GM19438 (cell line): ENCODE measurements at regions not wholly inside any gene's neighbourhood (a gene's known extent, or its start where the extent isn't known, plus 50 kb on each side); places are given as distances from the start of the nearest gene placed in this dataset.
"Not testable (repeated sequence)": the region's sequence is repeated elsewhere in the genome, so short reads cannot be mapped to it uniquely, and the experiment has no call there.

ENCODE experiments used
- ATAC-seq: cut with Tn5 transposase; IDR thresholded peaks from one replicate; pipeline ENCODE4 v1.9.1; 2021; ENCODE audit warnings: low read depth; ENCODE audit not compliant: unreplicated experiment

DNA sequence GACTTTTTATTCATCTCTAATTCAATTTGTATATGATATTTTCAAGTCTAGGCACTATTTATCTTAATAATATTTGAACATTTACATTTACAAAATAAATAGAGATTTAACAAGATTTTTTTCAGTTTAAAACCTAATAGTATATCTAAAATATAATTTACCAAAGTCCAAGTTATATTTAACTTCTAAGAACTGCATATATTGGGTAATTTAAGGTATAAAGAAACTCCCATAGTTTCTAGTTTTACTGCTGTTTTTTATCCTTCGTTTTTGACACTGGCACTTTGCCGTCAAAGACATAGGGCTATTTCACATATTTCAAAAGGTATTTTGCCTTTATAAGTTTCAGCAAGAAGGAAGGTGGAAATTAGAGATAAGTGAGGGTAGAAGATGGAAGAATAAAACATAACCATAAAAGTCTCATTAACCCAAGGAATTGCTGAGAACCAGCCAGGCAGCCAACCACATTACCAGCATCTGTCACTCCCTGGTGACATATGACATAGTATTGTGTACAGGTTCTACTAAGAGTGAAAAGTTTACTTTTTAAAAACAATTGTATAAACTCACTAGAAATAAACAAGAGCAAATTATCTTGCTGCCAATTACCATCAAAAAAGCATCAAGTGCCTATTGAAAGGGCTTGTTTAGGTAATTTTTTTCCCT is 251.5 kb downstream of the NSUN3 start:
- no peak for ATAC-seq

DNA sequence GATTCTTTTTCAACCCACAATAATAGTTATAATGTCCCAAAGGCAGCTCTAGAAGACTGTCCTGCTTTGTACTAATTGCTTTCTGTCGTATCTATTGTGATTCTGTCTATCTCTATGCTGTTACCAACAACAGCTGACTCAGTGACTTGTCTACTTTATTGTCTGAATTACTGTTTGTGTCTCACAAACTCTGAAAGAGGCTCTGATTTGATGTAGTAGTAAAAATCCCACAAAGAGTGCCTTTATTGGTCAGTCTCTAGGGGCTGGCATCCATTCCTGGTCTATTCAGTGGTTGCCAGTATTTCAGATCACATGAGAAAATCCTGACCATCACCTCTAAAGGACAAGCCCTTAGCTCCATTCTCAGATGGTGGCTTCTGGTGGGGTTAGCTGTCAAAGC is 254.2 kb downstream of the NSUN3 start:
- no peak for ATAC-seq

DNA sequence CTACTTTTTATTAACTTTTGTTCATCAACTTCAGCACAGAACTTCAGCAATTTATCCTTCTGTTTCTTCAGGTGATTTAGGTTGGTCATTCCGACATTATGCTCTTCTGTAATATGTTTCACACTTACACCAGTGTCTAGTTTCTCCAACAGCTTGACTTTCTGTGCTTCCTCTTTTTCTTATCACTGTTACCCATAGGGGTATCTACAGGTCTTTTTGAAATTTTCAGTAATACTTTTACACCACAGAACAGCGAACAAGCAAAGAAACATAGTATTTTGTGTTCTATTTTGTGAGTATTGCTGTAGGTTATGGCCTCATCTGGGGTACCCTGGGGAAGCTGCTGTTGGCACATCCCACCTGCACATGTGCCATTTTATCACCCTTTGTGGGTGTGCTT is 260.7 kb downstream of the NSUN3 start:
- no peak for ATAC-seq

DNA sequence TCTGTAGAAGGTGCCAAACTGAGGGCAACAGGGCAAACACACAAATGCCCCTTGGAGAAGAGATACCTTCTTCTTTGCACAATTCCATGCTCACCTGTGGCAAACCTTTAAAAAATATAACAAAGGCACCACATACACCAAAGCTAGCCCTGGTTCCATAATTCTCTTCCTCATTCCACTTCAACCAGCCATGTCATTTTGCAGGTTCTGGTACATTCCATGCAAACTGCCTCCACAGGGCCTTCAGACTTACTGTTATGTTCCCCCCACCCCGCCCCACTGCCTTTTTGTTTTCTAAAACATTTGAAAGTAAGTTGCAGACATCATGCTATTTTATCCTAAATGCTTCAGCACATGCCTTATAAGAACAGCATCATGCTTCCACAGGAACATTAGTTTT is 269.0 kb downstream of the NSUN3 start:
- no peak for ATAC-seq

DNA sequence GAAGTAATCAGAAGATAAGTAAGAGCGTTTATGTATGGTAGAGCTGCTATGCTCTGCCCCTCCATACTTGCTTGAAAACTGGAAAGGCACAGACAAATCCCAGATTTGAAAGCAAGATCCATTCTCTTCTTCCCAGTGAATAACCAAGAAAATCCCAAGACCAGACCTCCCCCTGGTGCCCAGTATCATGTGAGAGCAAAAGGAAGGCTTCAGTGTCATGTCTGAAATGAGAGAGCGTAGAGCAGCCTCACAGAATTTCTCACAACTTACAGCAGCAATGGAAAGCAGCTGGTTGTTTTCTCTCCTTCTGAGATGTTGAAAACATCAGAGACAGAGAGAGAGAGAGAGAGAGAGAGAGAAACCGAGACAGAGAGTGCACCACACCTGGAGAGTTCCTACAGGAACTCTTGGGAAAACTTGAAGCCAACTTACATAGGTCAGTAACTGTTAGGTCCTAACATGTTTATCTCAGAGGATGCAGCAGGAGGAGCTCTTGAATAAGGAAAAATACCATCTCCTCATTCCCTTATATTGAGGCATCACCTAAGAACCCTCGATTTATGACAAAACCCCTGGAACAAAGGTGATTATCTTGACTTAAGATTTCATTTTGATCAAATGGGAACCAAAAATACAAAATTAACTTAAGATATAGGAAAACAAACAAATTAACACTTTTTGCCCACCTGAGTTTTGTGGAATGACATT is 273.3 kb downstream of the NSUN3 start:
- ATAC-seq: no peak

DNA sequence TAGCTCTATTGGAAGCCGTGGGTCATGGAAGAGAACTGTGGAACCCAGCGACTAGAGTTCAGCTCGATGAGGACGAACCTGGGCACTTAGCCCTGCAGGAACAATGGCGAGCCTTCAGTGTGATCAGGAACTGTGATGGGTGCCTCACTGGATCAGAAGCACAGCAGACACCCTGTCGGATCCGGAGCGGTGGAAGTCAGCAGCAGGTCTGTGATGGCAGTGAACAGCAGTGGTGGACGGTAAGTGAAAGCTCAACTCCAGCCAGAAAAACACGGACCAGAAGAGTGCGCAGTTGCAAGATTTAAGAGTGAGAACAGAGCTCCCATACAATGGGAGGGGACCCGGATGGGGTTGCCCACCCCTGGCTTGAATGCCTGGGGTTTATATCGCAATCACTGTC is 282.2 kb downstream of the NSUN3 start:
- no peak for ATAC-seq

DNA sequence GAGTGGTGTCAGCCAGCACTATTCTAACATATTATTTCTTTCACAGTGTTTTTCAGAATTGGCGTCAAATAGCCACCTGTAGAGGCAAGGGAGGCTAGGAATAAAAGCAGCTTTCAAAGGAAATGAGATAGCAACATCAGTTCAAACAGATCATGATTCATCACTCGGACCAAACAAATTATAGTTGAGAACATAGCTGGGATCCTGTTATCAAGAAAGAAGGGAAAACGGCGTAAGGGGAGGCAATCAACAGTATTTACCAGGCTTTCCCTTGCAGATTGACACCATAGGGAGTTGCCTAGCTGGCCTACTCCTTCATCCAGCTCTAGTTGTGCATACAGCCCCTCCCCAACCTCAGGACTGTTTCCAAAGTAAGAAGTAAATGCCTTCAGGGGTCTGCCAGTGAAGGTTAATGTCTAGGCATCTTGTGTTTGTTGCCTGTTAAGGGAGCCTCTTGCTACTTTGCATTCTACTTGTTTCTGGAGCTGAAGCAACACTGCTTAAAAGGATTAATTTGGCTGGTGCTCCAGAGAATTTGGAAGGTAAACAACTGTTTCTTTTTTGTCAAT is 286.5 kb downstream of the NSUN3 start:
- no peak for ATAC-seq

DNA sequence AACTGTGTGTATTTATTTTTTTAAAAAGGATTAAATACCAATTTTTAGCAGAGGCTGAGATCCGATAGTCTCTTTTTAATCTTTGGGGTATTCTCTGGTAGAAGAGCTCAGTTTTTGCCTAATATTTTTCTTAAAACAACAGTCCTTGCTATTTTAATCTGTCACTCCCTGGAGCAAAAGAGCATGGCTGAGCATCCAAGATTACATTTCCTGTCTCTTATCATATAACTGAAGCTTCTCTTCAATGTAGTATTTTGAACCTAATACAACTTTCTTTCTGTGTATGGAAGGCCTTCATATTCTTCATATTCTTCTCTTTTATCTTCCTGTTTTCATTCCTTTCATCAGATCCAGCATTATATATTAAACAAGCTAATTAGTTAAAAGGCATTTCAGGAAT is 293.7 kb downstream of the NSUN3 start:
- ATAC-seq: no peak

DNA sequence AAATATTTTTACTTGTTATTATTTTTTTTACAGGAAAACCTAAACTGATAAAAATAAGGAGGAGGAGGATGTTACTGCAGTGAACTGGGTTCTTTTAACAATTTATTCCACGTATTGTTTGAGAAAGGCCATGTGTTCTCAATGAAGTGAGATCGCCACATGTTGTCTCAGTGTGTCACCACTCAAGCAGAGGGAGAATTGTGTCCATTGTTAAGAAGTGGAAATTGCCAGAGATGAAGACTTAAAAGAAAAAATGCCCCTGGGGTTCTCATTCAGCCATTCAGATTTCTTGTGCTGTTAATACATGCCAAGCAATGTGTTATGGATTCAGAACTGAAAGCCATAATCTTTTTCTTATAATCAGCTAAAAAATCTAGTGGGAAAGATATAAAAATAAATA is 297.1 kb downstream of the NSUN3 start:
- no peak for ATAC-seq

DNA sequence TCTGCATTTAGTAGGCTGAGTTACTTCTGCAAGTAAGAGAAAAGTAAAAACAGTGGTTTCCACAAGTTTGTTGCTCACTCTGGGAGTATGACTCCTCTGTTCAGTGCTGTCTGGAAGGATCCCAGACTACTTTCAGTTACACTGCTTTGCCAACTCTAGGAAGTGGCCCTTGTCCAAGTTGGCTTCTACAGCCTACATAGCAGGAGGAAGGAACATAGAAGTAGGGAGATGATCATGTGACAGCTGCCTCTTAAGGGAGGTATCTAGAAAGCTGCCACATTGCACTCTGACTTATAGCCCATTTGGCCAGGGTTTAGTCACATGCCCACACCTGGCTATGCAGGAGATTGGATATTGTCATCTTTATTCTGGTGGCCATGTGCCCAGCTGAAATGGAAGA is 298.1 kb downstream of the NSUN3 start:
- ATAC-seq: no peak

DNA sequence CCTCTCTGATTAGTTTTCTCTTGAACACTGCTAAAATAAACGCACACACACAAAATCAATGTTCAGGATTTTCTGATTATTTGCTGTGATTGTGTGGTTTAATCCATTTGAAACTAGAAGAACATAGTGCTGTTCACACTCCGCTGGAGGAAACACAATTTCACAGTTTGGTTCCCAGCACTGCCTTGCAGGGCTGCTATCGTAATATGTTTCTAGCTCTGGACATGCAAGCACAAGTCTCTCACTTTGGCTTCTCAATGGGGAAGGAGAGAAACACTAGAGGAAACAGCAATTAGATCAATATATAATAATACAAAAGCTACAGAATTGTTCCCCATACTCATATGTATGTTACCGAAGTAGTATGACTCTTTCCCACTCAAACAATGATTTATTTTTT is 299.5 kb downstream of the NSUN3 start:
- ATAC-seq: no peak

DNA sequence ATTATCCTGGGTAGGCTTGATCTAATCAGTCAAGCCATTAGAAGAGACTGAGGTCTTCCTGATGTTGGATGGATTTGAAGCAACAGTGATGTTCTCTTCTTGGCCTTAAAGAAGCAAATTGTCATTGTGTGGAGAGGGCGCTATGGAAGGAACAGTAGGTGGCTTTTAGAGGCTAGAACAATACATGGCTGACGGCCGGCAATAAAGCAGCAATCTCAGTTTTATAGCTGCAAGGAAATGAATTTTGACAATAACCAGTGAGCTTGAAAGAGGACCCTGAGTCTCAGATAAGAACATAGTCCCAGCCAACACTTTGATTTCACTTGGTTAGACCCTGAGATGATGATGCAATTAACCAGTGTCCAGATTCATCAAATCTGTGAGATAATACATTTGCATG is 302.1 kb downstream of the NSUN3 start:
- no peak for ATAC-seq

DNA sequence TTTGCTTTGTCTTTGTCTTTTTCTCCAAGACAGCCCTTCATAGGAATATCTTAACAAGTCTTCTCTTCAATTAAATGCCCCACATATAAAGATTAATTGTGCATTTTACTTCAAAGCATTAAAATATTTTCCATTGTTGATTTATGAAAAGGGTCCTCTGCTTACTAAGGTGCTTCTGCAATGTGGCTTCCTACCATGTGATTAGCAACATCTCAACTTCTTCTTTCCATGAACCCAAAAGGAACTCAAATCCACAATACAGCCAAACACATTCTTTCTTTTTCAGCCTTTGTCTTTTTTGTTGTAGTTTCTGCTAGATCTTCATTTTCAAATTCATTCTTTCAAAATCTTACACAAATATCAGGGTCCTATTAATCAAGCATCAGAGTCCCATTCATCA is 309.2 kb downstream of the NSUN3 start:
- no peak for ATAC-seq

DNA sequence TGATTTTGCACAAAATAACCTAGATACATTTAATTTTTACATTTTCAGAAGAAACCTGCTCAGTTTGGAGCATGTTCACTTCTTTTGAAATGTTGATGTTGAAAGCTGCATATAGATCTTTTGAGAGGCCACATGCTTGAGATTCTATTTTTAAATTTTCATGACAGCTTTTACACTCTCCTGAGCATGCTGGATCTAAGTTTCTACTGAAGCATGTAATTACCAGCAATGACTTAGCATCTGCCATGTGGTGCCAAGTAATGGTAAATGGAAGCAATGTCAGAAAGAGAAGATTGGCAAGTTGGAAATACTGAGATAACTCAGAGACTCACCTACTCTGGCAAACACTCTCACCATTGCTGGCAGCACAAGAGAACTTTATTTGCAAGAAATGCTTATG is 310.6 kb downstream of the NSUN3 start:
- ATAC-seq: no peak

DNA sequence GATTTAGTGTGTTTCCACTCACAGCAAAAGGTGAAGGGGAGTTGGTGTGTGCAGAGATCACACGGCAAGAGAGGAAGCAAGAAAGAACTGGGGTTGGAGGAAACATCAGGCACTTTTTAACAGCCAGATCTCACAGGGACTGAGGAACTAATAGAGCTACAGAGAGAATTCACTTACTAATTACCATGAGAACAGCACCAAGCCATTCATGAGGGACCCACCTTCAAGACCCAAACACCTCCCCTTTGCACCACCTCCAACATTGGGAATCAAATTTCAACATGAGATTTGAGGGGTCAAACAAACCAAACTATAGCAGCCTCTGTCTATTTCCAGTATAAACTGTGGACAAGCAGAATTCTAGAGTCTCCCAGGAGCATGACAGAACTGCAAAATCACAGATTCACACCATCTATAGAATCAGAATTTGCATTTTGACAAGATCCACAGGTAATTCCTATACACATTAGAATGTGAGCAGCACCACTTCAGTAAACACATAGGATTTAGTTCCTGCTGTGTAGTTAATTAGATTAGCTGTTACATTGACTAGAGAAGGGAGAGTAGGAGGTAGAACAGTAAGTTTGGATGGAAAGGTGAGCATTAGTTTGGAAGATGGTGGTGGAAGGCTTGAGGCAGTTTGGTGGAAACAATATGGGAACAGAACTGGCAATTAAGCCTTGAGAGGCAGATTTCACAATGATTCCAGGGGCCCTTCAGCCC is 311.7 kb downstream of the NSUN3 start:
- no peak for ATAC-seq

DNA sequence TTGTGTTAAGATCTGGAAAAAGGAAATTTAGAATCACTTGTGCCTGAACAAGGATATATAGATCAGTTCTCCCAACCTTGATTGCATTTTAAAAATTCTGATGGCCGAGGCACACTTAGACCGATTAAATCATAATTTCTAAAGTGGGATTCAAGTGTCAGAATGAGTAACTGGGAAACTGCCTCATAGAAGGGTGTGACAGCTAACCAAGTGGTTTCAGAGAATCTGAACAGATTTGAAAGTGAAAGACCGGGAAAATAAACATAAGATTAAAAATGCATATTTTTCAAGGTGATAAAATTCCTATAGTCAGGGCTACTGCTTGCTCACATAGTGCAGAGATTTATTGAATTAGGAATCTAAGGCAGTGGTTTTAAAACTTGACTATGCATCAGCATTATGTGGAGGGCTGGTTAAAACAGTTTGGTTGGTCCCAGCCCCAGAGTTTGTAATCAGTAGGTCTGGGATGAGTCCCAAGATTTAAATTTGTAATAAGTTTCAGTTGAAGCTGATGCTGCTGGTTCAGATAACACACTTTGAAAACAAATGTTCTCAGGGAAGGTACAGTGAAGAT is 314.3 kb downstream of the NSUN3 start:
- ATAC-seq: not testable (repeated sequence)

DNA sequence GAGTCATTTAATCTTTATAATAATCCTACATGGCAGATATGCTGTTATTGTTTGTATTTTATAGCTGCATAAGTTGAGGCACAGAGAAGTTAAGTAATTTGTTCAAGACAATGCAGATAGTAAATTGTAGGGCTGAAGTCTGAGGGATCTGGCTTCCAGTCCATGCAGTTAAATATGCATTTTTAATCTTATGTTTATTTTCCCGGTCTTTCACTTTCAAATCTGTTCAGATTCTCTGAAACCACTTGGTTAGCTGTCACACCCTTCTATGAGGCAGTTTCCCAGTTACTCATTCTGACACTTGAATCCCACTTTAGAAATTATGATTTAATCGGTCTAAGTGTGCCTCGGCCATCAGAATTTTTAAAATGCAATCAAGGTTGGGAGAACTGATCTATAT is 315.0 kb downstream of the NSUN3 start:
- not testable (repeated sequence) for ATAC-seq

DNA sequence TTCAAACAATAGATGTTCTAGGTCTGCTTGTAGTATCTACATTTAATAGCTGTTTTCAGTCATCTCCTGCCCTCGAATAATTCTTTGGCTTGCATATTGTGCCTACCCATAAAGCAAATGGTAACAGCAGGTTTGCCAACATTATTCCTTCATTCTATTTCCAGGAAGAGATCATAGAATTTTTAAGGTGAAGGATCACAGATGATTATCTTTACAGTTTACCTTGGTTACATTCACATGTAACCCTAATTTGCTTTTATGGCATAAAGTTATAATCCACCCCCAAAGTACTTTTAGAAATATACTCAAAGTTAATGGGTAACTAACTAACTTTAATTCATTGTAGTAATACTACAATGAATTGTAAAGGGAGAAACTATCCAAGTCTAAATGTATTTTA is 315.5 kb downstream of the NSUN3 start:
- no peak for ATAC-seq

DNA sequence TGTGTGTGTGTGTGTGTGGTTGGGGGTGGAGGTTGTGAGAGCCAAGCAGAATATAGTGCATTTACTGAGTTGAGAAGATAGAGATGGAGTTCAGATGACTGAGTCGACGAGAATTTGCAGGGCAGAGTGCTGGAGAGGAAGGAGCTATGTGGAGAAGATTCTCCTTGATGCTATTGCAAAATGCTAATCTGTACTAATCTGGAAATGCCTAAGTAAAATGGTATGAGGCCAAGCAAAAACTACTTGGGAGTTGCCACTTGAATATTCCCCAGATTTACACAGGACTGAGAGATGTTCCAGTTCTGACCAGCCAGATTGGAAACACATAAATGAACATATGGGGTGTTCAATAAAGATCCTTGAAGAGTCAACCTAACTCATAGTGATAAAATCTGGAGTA is 316.4 kb downstream of the NSUN3 start:
- no peak for ATAC-seq

DNA sequence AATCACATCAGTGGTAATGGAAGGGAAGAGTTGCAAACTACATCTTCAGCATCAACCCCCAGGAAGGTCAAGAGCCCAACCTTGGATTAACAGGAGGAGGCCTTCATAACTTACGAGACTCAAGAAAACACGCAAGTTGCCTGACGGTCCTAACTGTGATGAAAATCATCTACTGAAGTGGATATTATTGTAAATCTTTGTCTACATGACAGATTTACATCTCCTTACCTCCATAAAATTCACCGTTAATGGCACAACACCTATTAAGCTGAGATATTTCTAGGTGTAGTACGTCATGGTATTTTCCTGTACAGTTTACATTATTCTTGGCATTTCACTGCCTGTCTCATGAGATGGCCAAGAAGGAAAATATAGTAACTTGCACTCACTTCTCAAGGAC is 332.0 kb downstream of the NSUN3 start:
- ATAC-seq: no peak

DNA sequence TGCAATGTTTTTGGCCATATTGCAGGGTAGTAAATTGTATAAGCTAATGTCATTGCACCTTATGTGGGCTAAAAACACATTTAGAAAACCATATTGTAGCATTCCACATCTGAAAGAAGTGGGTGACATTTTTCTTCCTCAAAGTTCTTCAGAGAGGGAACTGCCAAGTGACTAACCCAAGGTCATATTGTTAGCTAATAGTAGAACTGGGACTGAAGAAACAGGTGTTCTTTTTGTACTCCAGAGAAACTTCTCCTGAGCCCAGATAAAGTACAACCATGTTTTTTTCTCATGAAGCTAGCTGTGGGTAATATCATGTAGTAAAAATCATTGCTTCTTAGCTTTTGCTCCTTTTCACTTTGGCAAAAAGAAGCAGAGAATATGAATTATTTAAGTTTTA is 333.0 kb downstream of the NSUN3 start:
- no peak for ATAC-seq
